ENCODE measurements at regions not wholly inside any gene's neighbourhood (a gene's known extent, or its start where the extent isn't known, plus 50 kb on each side); places are given as distances from the start of the nearest gene placed in this dataset.

DNA sequence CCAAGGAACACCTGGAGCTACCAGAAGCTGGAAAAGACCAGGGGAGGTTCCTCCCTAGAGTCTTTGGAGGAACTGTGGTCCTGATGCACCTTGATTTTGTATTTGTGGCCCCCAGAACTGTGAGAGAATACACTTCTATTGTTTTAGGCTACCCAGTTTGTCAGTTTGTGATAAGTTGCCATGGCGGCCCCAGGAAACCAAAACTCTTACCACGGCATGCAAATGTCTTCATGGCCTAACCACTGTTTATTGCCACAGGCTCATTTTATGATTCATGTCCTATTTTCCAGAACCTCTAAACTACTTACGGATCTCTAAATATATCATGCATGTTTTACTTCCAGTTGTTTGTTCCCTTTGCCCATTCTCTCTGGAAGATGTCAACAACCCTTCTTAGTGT lies 1250.7 kb upstream of the FAM98A start:
- H3K4me1 ChIP-seq, result no peaks in the 10 kb centered on the region
- DNase-seq (ENCODE audit: low spot score in 2 of 2), result no peak
- H3K36me3 ChIP-seq, result no peaks in the 10 kb centered on the region
- H3K9me3 ChIP-seq, result peaks cover 0 to 10% (median 0%) of the 10 kb centered on the region in 4 donors
- H3K27ac ChIP-seq, result no peak overlapping the region
- no peak overlapping the region for H3K4me3 ChIP-seq
- no peak for TF ChIP-seq EP300 (IDR thresholded peaks at IDR 0.05)
- TF ChIP-seq POLR2A (IDR thresholded peaks at IDR 0.05), result no peak
- no peak for TF ChIP-seq CTCF (IDR thresholded peaks at IDR 0.05)
- WGBS, 2 donors, result 71 to 97% methylated on average over 3 of the region's 3 CpGs
- H3K27me3 ChIP-seq, result no peaks in the 10 kb centered on the region

DNA sequence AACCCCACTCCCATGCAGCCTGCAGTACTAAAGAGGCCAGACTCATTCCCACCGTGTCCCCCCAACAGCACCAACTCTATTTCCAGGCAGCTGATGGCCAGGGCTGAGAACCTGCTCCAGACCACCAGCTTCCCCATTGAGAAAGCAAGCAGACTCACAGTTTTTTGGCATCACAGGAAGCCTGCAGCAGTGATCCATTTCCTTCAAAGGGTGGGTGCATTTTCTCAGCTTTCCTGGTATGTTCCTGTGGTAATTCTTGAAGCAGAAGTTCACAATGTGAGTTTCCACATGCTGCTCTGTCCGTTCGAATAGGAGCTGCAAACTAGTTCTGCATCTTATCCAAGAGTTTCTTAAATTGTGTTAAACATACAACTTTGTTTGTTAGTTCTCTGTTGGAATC lies 1249.6 kb upstream of the FAM98A start:
- peaks cover 0 to 5% (median 0%) of the 10 kb centered on the region in 4 donors for H3K9me3 ChIP-seq
- H3K27me3 ChIP-seq, result no peaks in the 10 kb centered on the region
- DNase-seq (ENCODE audit: low spot score in 2 of 2), result no peak
- whole genome bisulfite sequencing, 2 donors, result 68 to 75% methylated on average over 3 of the region's 3 CpGs
- no peak overlapping the region for H3K4me3 ChIP-seq
- TF ChIP-seq EP300 (IDR thresholded peaks at IDR 0.05), result no peak
- TF ChIP-seq POLR2A (IDR thresholded peaks at IDR 0.05), result no peak
- TF ChIP-seq CTCF (IDR thresholded peaks at IDR 0.05), result no peak
- H3K4me1 ChIP-seq, result no peaks in the 10 kb centered on the region
- H3K27ac ChIP-seq, result no peak overlapping the region
- no peaks in the 10 kb centered on the region for H3K36me3 ChIP-seq

DNA sequence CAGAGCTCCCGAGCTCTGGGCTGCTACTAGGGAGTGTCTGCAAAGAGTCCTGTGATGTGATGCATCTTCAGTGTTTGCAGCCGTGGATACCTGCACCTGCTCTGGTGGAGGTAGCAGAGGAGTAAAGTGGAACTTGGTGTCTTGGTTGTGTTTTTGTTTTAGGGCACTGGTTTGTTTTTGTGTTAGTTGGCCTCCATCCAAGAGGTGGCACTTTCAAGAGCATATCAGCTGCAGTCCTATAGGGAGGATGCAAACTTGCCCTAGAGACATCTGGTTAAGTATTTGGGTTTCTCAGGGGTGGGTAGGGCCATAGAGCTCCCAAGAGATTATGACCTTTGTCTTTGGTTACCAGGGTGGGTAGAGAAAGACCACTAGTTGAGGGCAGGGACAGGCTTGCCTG lies 1249.0 kb upstream of the FAM98A start:
- H3K27me3 ChIP-seq, result no peaks in the 10 kb centered on the region

DNA sequence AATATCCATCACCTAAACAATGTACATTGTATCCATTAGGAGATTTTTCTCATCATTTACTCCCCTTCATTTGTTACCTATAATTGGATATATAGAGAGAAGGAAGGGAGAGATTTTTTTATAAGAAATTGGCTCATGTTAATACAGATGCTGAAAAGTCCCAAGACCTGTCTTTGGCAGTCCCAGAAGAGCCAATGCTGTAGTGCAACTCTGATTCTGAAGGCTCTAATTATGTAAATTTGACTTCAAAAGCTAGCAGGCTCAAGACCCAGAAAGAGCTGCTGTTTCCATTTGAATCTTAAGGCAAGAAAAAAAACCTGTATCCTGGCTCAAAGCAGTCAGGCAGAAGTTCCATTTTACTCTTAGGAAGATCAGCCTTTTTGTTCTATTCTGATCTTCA lies 1245.5 kb upstream of the FAM98A start:
- Histone ChIP-seq H3K36me3 (no peaks in the 10 kb centered on the region), H3K27me3 (no peaks in the 10 kb centered on the region), H3K4me3 (no peak overlapping the region), H3K27ac (no peak overlapping the region), H3K9me3 (peaks cover 0 to under 1% (median 0%) of the 10 kb centered on the region in 4 donors), H3K4me1 (no peaks in the 10 kb centered on the region)
- no peak for DNase-seq (ENCODE audit: low spot score in 2 of 2)
- TF ChIP-seq POLR2A (IDR thresholded peaks at IDR 0.05) (no peak), CTCF (IDR thresholded peaks at IDR 0.05) (no peak), EP300 (IDR thresholded peaks at IDR 0.05) (no peak)

More for the DNA sequence above, 1249.0 kb upstream of the FAM98A start:
- TF ChIP-seq CTCF (IDR thresholded peaks at IDR 0.05) (no peak), POLR2A (IDR thresholded peaks at IDR 0.05) (no peak), EP300 (IDR thresholded peaks at IDR 0.05) (no peak)
- Histone ChIP-seq H3K36me3 (no peaks in the 10 kb centered on the region), H3K4me3 (no peak overlapping the region), H3K4me1 (no peaks in the 10 kb centered on the region), H3K9me3 (peaks cover 0 to 5% (median 0%) of the 10 kb centered on the region in 4 donors), H3K27ac (no peak overlapping the region)
- 62 to 66% methylated on average over 2 of the region's 2 CpGs for WGBS, 2 donors
- no peak for DNase-seq (ENCODE audit: low spot score in 2 of 2)

DNA sequence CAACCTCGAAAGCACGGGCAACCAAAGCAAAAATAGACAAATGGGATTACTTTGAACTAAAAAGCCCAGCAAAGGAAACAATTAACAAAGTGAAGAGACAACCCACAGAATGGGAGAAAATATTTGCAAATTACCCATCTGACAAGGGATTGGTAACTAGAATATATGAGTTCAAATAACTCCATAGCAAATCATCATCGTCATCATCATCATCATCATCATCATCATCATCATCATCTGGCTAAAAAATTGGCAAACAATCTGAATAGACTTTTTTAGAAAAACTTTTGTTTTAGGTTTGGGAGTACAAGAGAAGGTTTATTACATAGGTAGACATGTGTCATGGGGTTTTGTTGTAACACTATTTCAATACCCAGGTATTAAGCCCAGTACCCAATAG lies 1239.3 kb upstream of the FAM98A start:
- Histone ChIP-seq H3K9me3 (peaks cover 0 to 11% (median 0%) of the 10 kb centered on the region in 4 donors), H3K27me3 (no peaks in the 10 kb centered on the region), H3K36me3 (no peaks in the 10 kb centered on the region), H3K4me3 (no peak overlapping the region), H3K27ac (no peak overlapping the region), H3K4me1 (no peaks in the 10 kb centered on the region)
- DNase-seq (ENCODE audit: low spot score in 2 of 2), result no peak
- no peak for TF ChIP-seq POLR2A (IDR thresholded peaks at IDR 0.05)
- WGBS, 2 donors, result 81 to 84% methylated on average over 3 of the region's 3 CpGs

DNA sequence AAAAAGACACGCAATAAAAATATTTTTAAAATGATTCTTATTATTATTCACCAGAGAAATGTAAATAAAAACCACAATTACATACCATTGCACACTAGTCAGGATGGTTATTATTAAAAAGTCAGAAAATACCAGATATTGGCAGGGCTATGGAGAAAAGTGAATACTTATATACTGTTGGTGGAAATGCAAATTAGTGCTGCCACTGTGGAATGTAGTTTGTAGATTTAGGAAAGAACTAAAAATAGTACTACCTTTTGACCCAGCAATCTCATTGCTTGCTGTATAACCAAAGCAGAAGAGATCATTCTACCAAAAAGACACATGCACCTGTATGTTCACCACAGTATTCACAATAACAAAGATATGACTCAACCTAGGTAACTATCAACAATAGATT lies 1237.3 kb upstream of the FAM98A start:
- Histone ChIP-seq H3K9me3 (peaks cover 0 to 11% (median 0%) of the 10 kb centered on the region in 4 donors), H3K27me3 (no peaks in the 10 kb centered on the region), H3K36me3 (no peaks in the 10 kb centered on the region), H3K4me1 (no peaks in the 10 kb centered on the region), H3K27ac (no peak overlapping the region), H3K4me3 (no peak overlapping the region)
- 73 to 84% methylated on average over 1 of the region's 1 CpG for WGBS, 2 donors
- no peak for TF ChIP-seq CTCF (IDR thresholded peaks at IDR 0.05)
- no peak for TF ChIP-seq EP300 (IDR thresholded peaks at IDR 0.05)
- no peak for TF ChIP-seq POLR2A (IDR thresholded peaks at IDR 0.05)
- no peak for DNase-seq (ENCODE audit: low spot score in 2 of 2)

All from tibial nerve (tissue), 4 donors.